Left ventricle myocardium superior (tissue), 1 donor: ENCODE measurements at regions not wholly inside any gene's neighbourhood (a gene's known extent, or its start where the extent isn't known, plus 50 kb on each side); places are given as distances from the start of the nearest gene placed in this dataset.
"Not testable (repeated sequence)": the region's sequence is repeated elsewhere in the genome, so short reads cannot be mapped to it uniquely, and the experiment has no call there.

Experiments
- ATAC-seq: fragments of 200-7000 bp; cut with Tn5 transposase; one replicate; pipeline ENCODE4 v1.9.1; 2020; ENCODE audit warnings: mild to moderate bottlenecking, moderate library complexity
- DNase-seq: peaks from one replicate; pipeline ENCODE4 v3.0.0-alpha.2; 2020
- intact Hi-C: fragments of 100-400 bp; cut with micrococcal nuclease; formaldehyde crosslinking; loops from one replicate; pipeline ENCODE4 v1.11.0; 2022
- donor health status: DM: no; HTN: yes; CAD: no; lungs with severe emphysema.

- ATAC-seq, intact Hi-C loops: not testable (repeated sequence)
Observed at GRCh38 chrX:35381709-35382108, 416.4 kb upstream of the MAGEB16 start.

GRCh38 chrX:35382966-35383365, 415.2 kb upstream of the MAGEB16 start:
- intact Hi-C loops = no loop called here
- ATAC-seq (no peak), DNase-seq (no peak)

More at GRCh38 chrX:35381709-35382108, 416.4 kb upstream of the MAGEB16 start:
- DNase-seq = not testable (repeated sequence)

GRCh38 chrX:35392232-35392631, 405.9 kb upstream of the MAGEB16 start:
- ATAC-seq = no peak
- intact Hi-C loops = no loop called here
- DNase-seq = no peak

GRCh38 chrX:35406386-35406785, 391.8 kb upstream of the MAGEB16 start:
- DNase-seq = no peak
- intact Hi-C loops = no loop called here
- no peak for ATAC-seq

GRCh38 chrX:35416782-35417181, 381.4 kb upstream of the MAGEB16 start:
- intact Hi-C loops = no loop called here
- DNase-seq (no peak), ATAC-seq (no peak)

GRCh38 chrX:35432056-35432455, 366.1 kb upstream of the MAGEB16 start:
- intact Hi-C loops = no loop called here
- no peak for ATAC-seq

GRCh38 chrX:35439034-35439660, 359.0 kb upstream of the MAGEB16 start:
- no peak for DNase-seq
- ATAC-seq = no peak
- intact Hi-C loops = no loop called here

More at GRCh38 chrX:35432056-35432455, 366.1 kb upstream of the MAGEB16 start:
- no peak for DNase-seq

- intact Hi-C loops = no loop called here
- ATAC-seq (no peak), DNase-seq (no peak)
Observed at GRCh38 chrX:35439692-35440091, 358.4 kb upstream of the MAGEB16 start.

GRCh38 chrX:35442421-35442820, 355.7 kb upstream of the MAGEB16 start:
- DNase-seq (no peak), ATAC-seq (no peak)
- intact Hi-C loops = no loop called here

GRCh38 chrX:35443091-35443582, 355.0 kb upstream of the MAGEB16 start:
- ATAC-seq, intact Hi-C loops: not testable (repeated sequence)
- DNase-seq = peak; percentile 39

- no peak for DNase-seq
- intact Hi-C loops = no loop called here
- ATAC-seq = no peak
Observed at GRCh38 chrX:35444671-35445355, 353.3 kb upstream of the MAGEB16 start.

GRCh38 chrX:35445912-35446311, 352.2 kb upstream of the MAGEB16 start:
- DNase-seq (no peak), ATAC-seq (no peak)
- intact Hi-C loops = no loop called here

- ATAC-seq = no peak
- DNase-seq = no peak
- intact Hi-C loops = no loop called here
Observed at GRCh38 chrX:35456891-35457290, 341.3 kb upstream of the MAGEB16 start.

- DNase-seq (no peak), ATAC-seq (no peak)
- intact Hi-C loops = no loop called here
Observed at GRCh38 chrX:35458142-35458541, 340.0 kb upstream of the MAGEB16 start.

GRCh38 chrX:35461164-35461563, 337.0 kb upstream of the MAGEB16 start:
- no peak for ATAC-seq
- intact Hi-C loops = no loop called here
- DNase-seq = no peak

- intact Hi-C loops, ATAC-seq, DNase-seq: not testable (repeated sequence)
Observed at GRCh38 chrX:35496671-35497070, 301.5 kb upstream of the MAGEB16 start.

GRCh38 chrX:35497453-35497852, 300.7 kb upstream of the MAGEB16 start:
- ATAC-seq, intact Hi-C loops, DNase-seq: not testable (repeated sequence)

GRCh38 chrX:35499071-35499862, 298.9 kb upstream of the MAGEB16 start:
- no peak for ATAC-seq
- intact Hi-C loops = no loop called here

GRCh38 chrX:35507701-35508100, 290.4 kb upstream of the MAGEB16 start:
- ATAC-seq (no peak), DNase-seq (no peak)
- intact Hi-C loops = no loop called here

More at GRCh38 chrX:35499071-35499862, 298.9 kb upstream of the MAGEB16 start:
- DNase-seq = no peak

- intact Hi-C loops, ATAC-seq, DNase-seq: not testable (repeated sequence)
Observed at GRCh38 chrX:35548003-35548402, 250.1 kb upstream of the MAGEB16 start.
